GM12874 (cell line): ENCODE measurements at regions not wholly inside any gene's neighbourhood (a gene's known extent, or its start where the extent isn't known, plus 50 kb on each side); places are given as distances from the start of the nearest gene placed in this dataset.

Experiments used
- TF ChIP-seq, protein P1 (sequence below): IDR thresholded peaks from 2 replicates; pipeline ENCODE4 v1.5.1; 2011; ENCODE audit warnings: low read depth, mild to moderate bottlenecking, control low read depth, low read length, moderate library complexity; ENCODE audit not compliant: insufficient read depth

DNA sequence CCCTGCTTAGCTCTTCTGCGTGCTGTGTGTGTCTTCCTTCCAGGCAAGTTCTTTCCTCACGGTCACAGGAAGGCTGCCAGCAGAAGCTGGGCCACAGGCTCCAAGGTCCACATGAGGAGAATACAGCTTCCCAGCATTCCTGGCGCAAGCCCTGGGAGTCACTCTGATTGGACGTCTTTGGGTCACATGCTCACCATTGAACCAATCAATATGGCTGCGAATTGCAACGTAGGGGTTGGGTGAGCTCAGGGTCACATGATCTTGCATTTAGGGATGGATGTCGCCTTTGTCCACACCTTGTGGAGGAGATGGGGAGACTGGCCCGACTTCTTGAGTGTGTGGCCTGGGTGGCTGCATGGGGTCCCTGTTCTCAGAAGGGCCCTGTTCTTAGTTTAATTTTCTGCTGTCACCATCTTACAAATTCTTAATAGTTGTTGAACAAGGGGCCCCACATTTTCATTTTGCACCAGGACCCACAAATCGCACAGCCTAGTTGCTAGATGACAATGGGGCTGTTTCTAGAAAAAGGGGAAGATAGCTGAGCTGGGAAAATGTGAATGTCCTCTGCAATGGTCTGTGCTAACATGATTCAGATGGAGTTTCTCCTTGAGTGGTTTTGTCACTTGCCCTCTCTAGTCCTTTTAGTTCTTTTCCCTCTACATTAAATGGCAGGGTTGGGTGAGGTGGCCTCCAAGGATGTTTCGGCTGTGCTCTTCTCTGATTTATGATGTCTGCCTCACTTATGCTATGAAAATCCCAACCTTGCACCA is 149.6 kb downstream of the CDH26 start:
- TF ChIP-seq, protein P1, sequence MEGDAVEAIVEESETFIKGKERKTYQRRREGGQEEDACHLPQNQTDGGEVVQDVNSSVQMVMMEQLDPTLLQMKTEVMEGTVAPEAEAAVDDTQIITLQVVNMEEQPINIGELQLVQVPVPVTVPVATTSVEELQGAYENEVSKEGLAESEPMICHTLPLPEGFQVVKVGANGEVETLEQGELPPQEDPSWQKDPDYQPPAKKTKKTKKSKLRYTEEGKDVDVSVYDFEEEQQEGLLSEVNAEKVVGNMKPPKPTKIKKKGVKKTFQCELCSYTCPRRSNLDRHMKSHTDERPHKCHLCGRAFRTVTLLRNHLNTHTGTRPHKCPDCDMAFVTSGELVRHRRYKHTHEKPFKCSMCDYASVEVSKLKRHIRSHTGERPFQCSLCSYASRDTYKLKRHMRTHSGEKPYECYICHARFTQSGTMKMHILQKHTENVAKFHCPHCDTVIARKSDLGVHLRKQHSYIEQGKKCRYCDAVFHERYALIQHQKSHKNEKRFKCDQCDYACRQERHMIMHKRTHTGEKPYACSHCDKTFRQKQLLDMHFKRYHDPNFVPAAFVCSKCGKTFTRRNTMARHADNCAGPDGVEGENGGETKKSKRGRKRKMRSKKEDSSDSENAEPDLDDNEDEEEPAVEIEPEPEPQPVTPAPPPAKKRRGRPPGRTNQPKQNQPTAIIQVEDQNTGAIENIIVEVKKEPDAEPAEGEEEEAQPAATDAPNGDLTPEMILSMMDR = no peak

DNA sequence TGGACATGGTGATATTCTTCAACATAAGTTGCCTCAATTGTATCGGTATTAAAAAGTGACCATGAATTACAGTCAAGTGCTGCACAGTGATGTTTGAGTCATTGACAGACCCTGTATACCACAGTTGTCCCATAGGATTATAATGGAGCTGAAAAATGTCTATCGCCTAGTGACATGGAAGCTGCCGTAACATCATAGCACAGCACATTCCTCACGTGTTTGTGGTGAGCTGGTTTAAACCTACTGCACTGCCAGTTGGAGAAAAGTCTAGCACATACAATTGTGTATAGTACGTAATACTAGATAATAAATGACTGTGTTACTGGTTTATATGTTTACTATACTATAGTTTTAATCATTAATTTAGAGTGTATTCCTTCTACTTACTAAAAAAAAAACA is 150.2 kb downstream of the CDH26 start:
- TF ChIP-seq, protein P1 = no peak

DNA sequence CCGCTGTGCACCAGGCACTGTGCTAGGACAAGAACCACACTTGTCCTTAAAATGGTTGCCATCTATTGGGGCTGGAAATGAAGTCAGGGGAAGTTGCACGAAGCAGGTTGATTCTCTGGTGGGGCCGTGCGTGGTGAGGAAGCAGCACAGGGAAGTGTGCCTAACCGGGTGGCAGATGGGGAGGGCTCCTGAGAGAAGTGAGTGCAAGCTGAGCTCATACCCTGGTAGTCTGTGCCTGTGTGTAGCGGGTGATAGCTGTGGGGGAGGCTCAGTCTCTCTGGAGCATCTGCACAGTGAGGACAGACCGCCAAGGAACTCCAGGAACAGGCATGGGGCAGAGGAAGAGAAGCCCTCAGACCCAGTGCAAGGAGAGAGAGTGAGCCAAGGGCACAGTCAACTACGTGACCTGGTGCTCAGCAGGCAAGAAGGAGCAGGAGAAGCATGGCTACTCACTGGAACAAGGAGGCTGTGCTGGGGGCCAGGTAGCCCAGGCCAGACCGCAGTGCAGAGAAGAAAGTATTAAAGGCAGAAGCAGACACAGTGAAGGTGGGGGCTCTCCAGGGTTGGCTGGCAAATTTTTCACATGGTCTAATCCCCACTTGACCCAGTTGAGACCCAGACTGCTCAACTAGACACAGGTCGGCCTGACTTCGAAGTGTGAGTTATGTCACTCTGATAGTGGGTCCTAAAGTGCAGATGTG is 155.0 kb downstream of the CDH26 start:
- TF ChIP-seq, protein P1 = no peak

DNA sequence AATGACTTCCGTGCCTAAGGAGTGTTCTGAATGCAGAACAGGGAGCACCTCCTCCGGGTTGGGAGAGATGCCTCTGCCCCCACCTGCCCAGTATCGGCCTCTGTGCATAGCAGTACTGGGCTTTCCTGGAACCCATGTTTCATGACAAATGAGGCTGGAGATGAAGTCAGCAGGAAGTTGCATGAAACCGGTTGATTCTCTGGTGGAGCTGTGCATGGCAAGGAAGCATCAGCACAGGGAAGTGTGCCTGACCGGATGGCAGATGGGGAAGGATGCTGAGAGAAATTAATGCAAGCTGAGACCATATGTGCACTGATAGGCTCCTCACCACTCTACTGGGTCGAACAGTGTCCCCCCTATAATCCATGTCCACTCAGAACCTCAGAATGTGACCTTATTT is 155.5 kb downstream of the CDH26 start:
- TF ChIP-seq, protein P1 = no peak

DNA sequence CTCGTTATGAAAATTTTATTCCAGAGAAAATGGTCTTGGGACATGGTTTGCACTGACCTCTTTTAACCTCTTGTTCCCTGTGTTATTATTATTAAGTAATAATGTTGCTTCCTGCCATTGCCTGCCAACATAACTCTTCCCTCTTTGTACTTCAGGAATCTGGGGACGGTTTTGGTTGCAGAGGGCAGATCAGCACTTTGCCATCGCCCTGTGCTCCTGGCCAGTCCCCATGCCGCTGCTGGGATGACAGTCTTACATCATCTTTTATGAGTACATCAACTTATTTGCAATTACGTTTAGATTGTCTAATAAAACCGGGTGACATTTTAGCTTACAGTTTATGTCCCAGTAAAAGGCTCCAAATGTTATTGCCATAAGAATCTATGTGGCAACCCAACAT is 157.2 kb downstream of the CDH26 start:
- TF ChIP-seq, protein P1 = no peak

DNA sequence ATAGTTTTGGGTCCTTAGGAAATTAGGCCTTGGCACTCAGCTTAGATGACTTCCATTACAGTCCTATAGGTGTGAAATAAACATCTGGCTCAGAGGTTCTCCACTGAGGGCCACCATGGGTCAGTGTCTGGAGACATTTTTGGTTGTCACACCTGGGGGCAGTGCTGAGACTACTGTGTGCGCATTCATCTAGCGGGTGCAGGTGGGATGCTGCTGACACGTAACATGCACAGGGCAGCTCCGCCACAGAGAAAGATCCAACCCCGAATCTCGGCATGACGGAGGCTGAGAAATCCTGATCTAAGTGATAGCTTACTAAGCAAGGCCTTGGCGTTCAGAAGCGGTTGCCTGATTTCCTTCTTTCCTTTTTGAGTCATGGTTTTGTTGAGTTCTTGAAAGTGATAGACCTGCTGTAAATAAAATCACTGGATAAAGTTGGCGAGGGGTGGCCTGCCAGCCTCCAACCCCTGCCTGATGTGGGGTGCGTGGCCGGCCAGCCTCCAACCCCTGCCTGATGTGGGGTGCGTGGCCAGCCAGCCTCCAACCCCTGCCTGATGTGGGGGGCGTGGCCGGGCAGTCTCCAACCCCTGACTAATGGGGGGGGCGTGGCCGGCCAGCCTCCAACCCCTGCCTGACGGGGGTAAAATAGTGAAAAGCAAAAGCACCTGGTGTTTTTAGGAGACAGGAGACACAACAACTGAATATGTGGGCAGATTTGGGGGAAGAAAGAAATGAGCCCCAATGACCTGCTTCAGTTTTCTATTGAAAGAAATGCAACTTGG is 158.1 kb downstream of the CDH26 start:
- TF ChIP-seq, protein P1 = no peak

DNA sequence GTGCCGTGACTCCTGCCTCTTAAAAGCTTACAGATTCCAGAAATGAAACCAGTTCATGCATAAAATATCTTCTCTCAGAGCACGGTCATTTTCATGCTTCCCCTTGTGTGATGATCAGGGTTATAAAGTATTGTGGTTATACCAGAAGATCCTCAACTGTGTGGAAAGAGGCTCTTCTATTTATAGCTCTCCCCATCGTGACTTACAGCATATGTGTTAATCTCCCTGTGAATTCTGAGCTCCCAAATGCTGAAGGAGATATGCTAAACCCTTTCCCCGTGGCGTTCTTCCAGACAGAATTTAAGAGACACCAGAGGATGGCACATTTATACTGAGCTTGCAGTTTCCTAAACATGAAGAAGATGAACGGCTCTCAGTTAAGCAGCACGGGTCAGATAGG is 158.8 kb downstream of the CDH26 start:
- TF ChIP-seq, protein P1 = no peak
